ENCODE measurements at regions not wholly inside any gene's neighbourhood (a gene's known extent, or its start where the extent isn't known, plus 50 kb on each side); places are given as distances from the start of the nearest gene placed in this dataset.

DNA sequence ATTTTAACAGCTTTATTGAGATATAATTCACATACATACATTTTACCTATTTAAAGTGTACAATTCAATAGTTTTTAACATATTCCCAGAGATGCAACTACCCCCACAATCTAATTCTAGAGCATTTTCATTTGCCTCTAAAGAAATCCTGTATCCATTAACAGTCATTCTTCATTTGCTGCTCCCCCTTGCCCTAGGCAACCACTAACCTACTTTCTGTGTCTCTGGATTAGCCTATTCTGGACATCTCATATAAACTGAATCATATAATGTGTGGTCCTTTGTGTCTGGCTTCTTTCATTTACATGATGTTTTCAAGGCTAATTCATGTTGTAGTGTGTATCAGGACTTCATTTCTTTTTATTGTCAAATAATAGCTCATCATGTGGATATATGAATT, 105.1 kb upstream of the GRPR start:
- Mint-ChIP-seq H3K4me1 (no peaks in the 10 kb centered on the region), H3K27ac (no peak overlapping the region), H3K9me3 (no peaks in the 10 kb centered on the region), H3K36me3 (peaks cover 0 to 4% of the 10 kb centered on the region in 2 donors), H3K4me3 (no peak overlapping the region), H3K27me3 (peaks cover 0 to 11% (median 4%) of the 10 kb centered on the region in 3 donors)
- DNase-seq (no peak), ATAC-seq (ENCODE audit: low read depth in 2 of 2) (no peak)

DNA sequence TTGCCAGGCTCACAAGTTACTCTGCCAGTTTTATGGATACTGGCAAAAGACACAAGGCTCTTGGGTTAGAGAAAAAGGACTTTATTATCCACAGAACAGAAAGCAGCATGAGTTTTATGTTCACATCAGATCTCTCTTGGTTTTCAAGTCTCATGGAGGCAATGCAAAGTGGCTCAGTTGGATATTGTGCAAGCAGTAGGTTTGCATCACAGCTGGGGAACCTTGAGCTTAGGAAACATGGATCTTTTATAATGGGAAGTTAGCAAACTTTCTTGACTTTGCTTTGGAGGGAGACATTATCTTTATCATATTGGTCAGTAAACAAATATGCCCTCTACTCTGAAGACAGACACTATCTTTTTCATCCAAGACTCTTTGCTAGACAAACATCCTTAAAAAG, 109.2 kb upstream of the GRPR start:
- no peaks in the 10 kb centered on the region for H3K27me3 Mint-ChIP-seq
- DNase-seq (no peak), ATAC-seq (ENCODE audit: low read depth in 2 of 2) (no peak)
- no peak overlapping the region for H3K27ac Mint-ChIP-seq
- H3K9me3 Mint-ChIP-seq: no peaks in the 10 kb centered on the region
- peaks cover 0 to 9% of the 10 kb centered on the region in 2 donors for H3K36me3 Mint-ChIP-seq
- H3K4me3 Mint-ChIP-seq: no peak overlapping the region
- H3K4me1 Mint-ChIP-seq: no peaks in the 10 kb centered on the region

DNA sequence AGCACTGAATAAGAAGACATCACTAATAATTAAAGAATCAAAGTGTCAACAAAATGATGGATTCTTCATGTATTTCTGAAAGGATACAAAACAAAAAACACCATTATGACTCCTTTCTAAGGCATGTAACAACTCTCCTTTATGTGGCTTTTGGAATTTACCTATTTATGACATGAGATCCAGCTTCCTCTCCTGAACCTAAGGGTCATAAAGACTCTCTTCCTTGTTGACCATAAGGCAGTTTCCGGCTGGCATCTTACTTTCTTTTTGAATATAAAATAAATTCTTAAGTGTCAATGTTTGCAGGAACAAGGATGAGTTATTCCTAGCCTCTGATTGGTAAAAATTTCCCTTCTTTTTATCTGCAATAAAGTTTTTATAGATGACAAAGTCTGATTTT, 111.1 kb upstream of the GRPR start:
- no peaks in the 10 kb centered on the region for H3K9me3 Mint-ChIP-seq
- no peak overlapping the region for H3K27ac Mint-ChIP-seq
- DNase-seq (no peak), ATAC-seq (ENCODE audit: low read depth in 2 of 2) (no peak)
- peaks cover 0 to 10% of the 10 kb centered on the region in 2 donors for H3K36me3 Mint-ChIP-seq
- H3K4me3 Mint-ChIP-seq: no peak overlapping the region
- H3K4me1 Mint-ChIP-seq: no peaks in the 10 kb centered on the region
- H3K27me3 Mint-ChIP-seq: peaks cover 0 to 6% (median 0%) of the 10 kb centered on the region in 3 donors

DNA sequence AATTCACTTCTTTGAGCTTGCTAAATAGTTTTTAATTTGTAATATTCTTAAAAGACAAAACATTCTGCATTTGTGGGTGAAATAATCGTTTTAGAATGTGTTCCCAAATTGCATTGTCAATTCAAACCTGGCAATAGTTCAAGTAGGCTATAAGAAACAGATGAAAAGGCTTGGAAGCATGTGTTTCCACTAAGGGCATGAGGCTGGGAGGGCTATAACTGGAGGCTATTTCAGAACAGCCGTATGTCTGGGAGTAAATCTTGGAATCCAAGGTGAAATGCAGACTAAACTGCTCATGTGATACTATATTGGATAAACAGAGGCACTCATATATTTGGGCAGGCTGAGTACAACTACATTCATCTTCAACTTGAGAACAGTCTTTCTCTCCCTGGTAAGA, 117.4 kb upstream of the GRPR start:
- no peak overlapping the region for H3K27ac Mint-ChIP-seq
- H3K4me1 Mint-ChIP-seq: no peaks in the 10 kb centered on the region
- H3K27me3 Mint-ChIP-seq: peaks cover 0 to 10% (median 0%) of the 10 kb centered on the region in 3 donors
- no peak for DNase-seq
- peaks cover 0 to 10% of the 10 kb centered on the region in 2 donors for H3K36me3 Mint-ChIP-seq
- H3K9me3 Mint-ChIP-seq: peaks cover 0 to 9% (median 2%) of the 10 kb centered on the region in 7 donors
- no peak for ATAC-seq (ENCODE audit: low read depth in 2 of 2)
- H3K4me3 Mint-ChIP-seq: no peak overlapping the region

DNA sequence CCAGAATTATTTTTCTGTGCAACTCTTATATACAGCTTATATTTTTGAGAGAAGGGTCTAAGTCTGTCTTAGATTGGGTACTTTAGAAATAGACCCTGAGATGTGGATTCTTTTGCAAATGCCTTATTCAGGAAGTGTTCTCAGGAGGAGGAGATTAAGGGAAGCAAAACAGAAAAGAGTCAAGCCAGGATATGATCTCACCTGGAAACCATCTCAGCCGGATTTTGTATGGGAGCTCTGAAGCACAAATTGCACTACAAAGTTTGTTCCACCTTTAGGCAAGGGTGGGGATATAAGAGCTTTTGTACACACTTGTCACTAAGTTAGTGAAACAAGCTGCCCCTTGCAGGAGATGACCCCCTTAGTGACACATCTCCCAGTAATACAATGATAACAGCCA, 121.2 kb upstream of the GRPR start:
- DNase-seq: no peak

DNA sequence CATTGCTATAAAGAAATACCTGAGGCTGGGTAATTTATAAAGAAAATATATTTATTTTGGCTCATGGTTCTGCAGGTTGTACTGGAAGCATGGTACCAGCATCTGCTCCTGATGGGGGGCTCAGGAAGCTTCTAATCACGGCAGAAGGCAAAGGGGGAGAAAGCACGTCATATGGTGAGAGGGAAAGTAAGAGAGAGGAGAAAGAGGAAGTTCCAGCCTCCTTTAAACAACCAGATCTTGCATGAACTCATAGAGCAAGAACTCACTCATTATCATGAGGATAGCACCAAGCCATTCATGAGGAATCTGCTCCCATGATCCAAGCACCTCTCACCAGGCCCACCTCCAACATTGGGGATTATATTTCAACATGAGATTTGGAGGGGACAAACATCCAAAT, 125.0 kb upstream of the GRPR start:
- H3K27ac Mint-ChIP-seq: peak overlapping the region in 1 of 6 donors; percentile 66
- DNase-seq (no peak), ATAC-seq (ENCODE audit: low read depth in 2 of 2) (peak; percentile 37 to 59)
- H3K36me3 Mint-ChIP-seq: no peaks in the 10 kb centered on the region
- H3K4me1 Mint-ChIP-seq: peaks cover 3 to 5% (median 4%) of the 10 kb centered on the region in 3 donors
- H3K9me3 Mint-ChIP-seq: peaks cover 0 to 11% (median 10%) of the 10 kb centered on the region in 7 donors
- H3K4me3 Mint-ChIP-seq: peak overlapping the region in 5 of 8 donors; percentile 28 to 77 (median 47)
- peaks cover 0 to 8% (median 0%) of the 10 kb centered on the region in 3 donors for H3K27me3 Mint-ChIP-seq

More for the DNA sequence above, 121.2 kb upstream of the GRPR start:
- Mint-ChIP-seq H3K4me3 (no peak overlapping the region), H3K9me3 (peaks cover 0 to 9% (median 2%) of the 10 kb centered on the region in 7 donors), H3K27ac (no peak overlapping the region), H3K27me3 (peaks cover 0 to 3% (median 0%) of the 10 kb centered on the region in 3 donors), H3K36me3 (no peaks in the 10 kb centered on the region), H3K4me1 (peaks cover 3 to 5% (median 4%) of the 10 kb centered on the region in 3 donors)
- ATAC-seq (ENCODE audit: low read depth in 2 of 2): no peak

DNA sequence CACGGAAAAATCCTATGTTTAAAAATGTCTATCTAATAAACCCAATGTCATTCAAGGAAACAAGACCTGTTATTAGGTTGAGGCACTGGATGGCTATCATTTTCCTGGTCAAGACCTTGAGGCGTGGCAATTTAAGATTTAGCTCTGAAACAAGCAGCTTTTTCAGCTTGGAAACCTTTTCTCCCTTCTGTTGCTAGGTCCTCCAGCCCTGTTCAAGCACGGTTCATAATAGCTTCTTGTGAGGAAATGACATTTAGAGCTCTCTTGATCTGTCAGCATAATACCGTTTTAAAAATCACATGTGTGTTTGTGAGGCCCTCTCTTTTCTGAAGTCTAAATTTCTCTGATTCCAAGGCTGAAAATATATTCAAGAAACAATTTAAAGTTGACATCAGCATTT, 133.6 kb upstream of the GRPR start:
- ATAC-seq (ENCODE audit: low read depth in 2 of 2): no peak
- Mint-ChIP-seq H3K27me3 (peaks cover 0 to 8% (median 0%) of the 10 kb centered on the region in 3 donors), H3K4me3 (peak overlapping the region in 2 of 8 donors; percentile 2 to 26), H3K4me1 (peaks cover 9 to 14% (median 13%) of the 10 kb centered on the region in 3 donors), H3K36me3 (no peaks in the 10 kb centered on the region), H3K9me3 (peaks cover 1 to 7% (median 3%) of the 10 kb centered on the region in 7 donors), H3K27ac (peak overlapping the region in 1 of 6 donors; percentile 70)
- no peak for DNase-seq

DNA sequence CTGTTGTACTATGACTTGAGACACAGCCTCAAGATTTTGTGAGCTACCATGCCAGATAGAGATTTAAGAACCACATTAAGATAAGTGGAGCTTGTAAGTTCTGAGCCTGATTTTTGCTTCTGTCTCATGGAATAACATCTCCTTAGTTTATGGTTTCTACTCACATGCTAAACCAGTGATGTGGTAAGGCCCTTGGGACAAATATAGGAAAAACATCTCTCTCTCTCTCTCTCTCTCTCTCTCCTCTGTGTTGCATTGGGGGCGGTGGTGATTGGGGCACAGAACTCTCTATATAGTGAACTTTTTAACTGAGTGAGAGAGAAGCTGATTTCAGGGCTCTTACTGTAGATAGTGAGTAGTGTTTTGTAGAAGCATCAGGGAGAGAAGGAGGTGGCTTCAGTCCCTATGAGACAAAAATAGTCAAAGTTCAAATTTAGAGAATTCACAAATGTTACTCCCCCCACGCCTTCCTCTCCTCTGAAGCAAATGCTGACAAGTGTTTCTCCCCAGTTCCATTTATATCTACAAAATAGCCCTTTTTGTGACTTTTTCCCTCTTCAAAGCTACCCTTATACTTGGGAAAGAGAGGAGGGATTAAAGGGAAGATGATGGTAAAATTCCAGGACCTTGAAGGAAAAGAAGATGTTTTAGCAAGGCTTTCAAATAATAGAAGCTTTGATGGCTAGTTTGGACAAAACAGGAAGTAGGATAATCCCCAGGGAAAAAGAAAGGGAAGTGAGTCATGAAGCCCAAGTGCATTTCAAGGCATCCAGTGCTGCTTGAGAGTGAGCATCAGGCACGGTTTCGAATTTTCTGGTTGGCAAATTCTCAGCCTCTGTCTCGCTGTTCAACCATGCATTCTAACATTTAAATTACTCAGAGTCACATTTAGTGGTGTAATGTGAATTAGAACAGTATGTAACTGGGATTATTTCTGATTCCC, 134.3 kb upstream of the AP1S2 start:
- H3K9me3 Mint-ChIP-seq: peaks cover 0 to 6% (median 3%) of the 10 kb centered on the region in 7 donors
- H3K27ac Mint-ChIP-seq: peak overlapping the region in 5 of 6 donors; percentile 5 to 78 (median 44)
- H3K4me3 Mint-ChIP-seq: peak overlapping the region in 5 of 8 donors; percentile 2 to 55 (median 5)
- H3K4me1 Mint-ChIP-seq: peaks cover 9 to 14% (median 13%) of the 10 kb centered on the region in 3 donors
- H3K36me3 Mint-ChIP-seq: no peaks in the 10 kb centered on the region
- ATAC-seq (ENCODE audit: low read depth in 2 of 2) (peak; percentile 41 to 51), DNase-seq (no peak)
- H3K27me3 Mint-ChIP-seq: peaks cover 0 to 2% (median 0%) of the 10 kb centered on the region in 3 donors

DNA sequence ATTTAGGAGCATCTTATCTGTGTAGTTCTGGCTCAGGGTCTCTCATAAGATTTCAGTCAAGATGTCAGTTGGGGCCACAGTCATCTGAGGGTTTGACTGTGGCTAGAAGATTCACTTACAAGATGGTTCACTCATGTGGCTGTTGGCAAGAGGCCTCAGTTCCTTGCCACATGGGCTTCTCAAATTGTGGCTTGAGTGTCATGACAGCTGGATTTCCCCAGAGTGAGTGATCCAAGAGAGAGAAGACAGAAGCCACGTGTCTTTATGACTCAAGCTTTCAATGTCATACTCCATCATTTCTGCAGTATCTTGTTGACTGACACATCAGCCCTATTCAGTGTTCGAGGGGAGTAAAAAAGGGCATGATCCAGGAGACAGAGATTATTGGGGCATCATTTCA, 131.3 kb upstream of the AP1S2 start:
- Mint-ChIP-seq H3K4me3 (no peak overlapping the region), H3K27ac (no peak overlapping the region), H3K36me3 (no peaks in the 10 kb centered on the region), H3K4me1 (peaks cover 9 to 14% (median 13%) of the 10 kb centered on the region in 3 donors), H3K9me3 (peaks cover 0 to 5% (median 3%) of the 10 kb centered on the region in 7 donors), H3K27me3 (no peaks in the 10 kb centered on the region)
- no peak for ATAC-seq (ENCODE audit: low read depth in 2 of 2)
- no peak for DNase-seq

DNA sequence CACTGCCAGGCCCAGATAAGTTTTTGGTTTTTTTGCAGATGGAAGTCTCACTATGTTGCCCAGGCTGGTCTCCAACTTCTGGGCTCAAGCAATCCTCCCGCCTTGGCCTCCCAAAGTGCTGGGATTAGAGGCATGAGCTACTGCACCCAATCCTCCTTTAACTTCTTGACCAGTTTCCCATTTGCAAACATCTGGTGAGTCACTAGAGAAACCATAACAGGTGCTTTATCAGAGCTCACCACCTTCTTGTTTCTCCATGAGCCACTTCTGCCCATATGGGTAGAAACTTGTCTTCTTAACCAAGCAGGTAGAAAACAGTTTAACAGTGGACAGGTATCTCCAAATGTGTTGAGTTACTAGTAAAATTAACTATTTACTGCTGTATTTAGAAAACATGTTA, 128.4 kb upstream of the AP1S2 start:
- DNase-seq: no peak
- peak overlapping the region in 1 of 6 donors; percentile 66 for H3K27ac Mint-ChIP-seq
- H3K36me3 Mint-ChIP-seq: no peaks in the 10 kb centered on the region
- H3K27me3 Mint-ChIP-seq: no peaks in the 10 kb centered on the region
- H3K4me1 Mint-ChIP-seq: peaks cover 0 to 3% (median 0%) of the 10 kb centered on the region in 3 donors
- peaks cover 0 to 4% (median 3%) of the 10 kb centered on the region in 7 donors for H3K9me3 Mint-ChIP-seq
- H3K4me3 Mint-ChIP-seq: no peak overlapping the region
- ATAC-seq (ENCODE audit: low read depth in 2 of 2): no peak

DNA sequence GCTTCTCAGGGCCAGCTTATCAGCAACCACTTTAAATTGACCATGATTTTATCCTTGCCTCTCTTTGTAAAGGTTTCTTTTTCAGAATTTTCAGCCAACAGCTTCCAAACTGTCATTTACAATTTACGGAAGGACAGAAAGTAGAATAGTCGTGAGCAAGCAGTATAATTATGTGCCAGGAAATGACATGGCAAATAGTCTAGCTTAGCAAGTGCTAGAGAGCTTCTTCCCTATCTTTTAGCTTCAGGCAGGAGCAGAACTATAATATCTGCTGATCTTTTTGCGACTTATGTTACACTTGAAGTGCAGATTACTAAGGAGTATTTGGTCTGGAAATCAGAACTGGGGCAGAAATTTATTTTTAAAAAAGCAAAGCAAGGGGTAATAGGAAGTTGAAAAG, 123.0 kb upstream of the AP1S2 start:
- Mint-ChIP-seq H3K36me3 (no peaks in the 10 kb centered on the region), H3K9me3 (no peaks in the 10 kb centered on the region), H3K4me3 (peak overlapping the region in 1 of 8 donors; percentile 68), H3K27me3 (peaks cover 0 to 8% (median 0%) of the 10 kb centered on the region in 3 donors), H3K4me1 (peaks cover 4 to 31% (median 21%) of the 10 kb centered on the region in 3 donors), H3K27ac (peak overlapping the region in 2 of 6 donors; percentile 7 to 86)
- DNase-seq (no peak), ATAC-seq (ENCODE audit: low read depth in 2 of 2) (no peak)

DNA sequence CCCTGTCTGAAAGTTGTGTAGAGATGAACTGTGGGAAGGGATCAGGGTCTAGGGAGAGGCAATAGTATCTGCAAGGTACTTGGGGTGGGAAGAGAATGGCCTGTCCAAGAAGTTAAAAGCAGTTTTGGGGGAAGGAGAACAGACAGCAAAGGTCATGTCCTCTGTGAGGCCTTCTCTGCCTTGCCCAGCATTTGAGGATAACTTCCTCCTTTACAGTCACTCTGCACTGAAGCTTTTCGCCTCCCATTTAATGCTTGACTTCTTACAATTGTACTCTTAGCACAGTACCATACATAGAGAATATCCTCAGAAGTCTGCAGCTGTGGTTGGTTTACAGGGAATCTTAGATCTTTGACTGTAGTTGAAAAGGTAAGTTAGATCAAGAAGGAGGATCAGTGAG, 121.8 kb upstream of the AP1S2 start:
- Mint-ChIP-seq H3K27ac (peak overlapping the region in 3 of 6 donors; percentile 16 to 72 (median 63)), H3K4me3 (no peak overlapping the region), H3K27me3 (peaks cover 0 to 8% (median 0%) of the 10 kb centered on the region in 3 donors), H3K36me3 (no peaks in the 10 kb centered on the region), H3K9me3 (no peaks in the 10 kb centered on the region), H3K4me1 (peaks cover 4 to 32% (median 21%) of the 10 kb centered on the region in 3 donors)
- ATAC-seq (ENCODE audit: low read depth in 2 of 2): no peak
- DNase-seq: no peak

DNA sequence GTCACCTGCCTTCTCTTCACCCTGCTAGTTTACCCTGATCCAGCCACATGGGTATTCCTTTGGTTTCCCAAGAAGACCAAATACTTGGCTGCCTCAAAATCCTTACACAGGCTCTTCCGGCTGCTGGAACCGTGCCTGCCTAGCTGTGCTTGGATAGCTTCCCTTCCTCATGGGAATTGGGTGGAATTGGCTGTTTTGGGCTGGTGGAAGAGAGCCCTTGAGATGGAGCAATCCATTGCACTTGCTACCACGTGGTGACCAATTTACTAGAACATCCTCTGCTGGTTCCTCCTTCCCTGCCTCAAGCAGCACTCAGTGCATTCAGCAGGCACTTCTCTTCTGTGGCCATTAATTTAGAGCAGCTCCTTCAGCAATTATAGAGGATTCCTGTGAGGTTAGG, 119.3 kb upstream of the AP1S2 start:
- Mint-ChIP-seq H3K36me3 (no peaks in the 10 kb centered on the region), H3K4me3 (no peak overlapping the region), H3K9me3 (no peaks in the 10 kb centered on the region), H3K27ac (peak overlapping the region in 1 of 6 donors; percentile 37), H3K27me3 (peaks cover 0 to 8% (median 0%) of the 10 kb centered on the region in 3 donors), H3K4me1 (peaks cover 4 to 32% (median 21%) of the 10 kb centered on the region in 3 donors)
- ATAC-seq (ENCODE audit: low read depth in 2 of 2) (no peak), DNase-seq (no peak)

DNA sequence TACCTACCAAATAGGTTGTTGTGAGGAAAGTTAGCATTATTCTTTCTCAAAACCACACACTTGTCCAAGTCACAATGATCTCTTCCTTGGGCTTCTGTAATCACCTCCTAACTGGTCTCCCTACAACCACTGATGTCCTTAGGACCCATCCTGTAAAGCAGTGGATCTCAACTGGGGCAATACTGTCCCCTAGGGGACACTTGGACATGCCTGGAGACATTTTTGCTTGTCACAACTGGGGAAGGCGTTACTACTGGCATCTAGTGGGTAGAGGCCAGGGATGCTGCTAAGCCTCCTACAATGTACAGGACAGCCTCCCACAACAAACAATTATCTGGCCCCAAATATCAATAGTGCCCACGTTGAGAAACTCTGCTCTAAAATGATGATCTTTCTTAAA, 118.7 kb upstream of the AP1S2 start:
- Mint-ChIP-seq H3K9me3 (no peaks in the 10 kb centered on the region), H3K4me1 (peaks cover 4 to 32% (median 21%) of the 10 kb centered on the region in 3 donors), H3K27ac (peak overlapping the region in 3 of 6 donors; percentile 3 to 81 (median 37)), H3K4me3 (no peak overlapping the region), H3K36me3 (no peaks in the 10 kb centered on the region), H3K27me3 (peaks cover 0 to 8% (median 0%) of the 10 kb centered on the region in 3 donors)
- DNase-seq (peak; percentile 33), ATAC-seq (ENCODE audit: low read depth in 2 of 2) (peak; percentile 72 to 74)

Data from naive B cell (primary cell).